ENCODE measurements at regions not wholly inside any gene's neighbourhood (a gene's known extent, or its start where the extent isn't known, plus 50 kb on each side); places are given as distances from the start of the nearest gene placed in this dataset.

DNA sequence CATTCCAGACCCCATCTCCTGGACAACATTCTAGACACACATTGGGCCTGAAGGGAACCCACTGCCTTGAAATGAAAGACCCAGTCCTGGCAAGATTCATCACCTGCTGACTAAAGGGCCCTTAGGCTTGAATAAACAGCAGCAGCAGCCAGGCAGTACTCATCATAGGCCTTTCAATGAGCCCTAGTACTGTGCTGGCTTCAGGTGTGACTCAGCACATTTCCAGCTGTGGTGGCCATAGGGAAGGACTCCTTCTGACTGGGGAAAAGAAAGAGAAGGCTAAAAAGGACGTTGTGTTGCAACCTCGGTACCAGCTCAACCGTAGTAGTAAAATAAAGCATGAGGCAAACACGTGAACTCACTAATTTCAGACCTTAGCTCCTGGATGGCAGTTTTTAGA, 344.0 kb downstream of the ACTRT1 start:
- no peak overlapping the region for H3K4me3 ChIP-seq (ENCODE audit: extremely low read depth in 1 of 4, insufficient read depth in 2 of 4, low read depth in 3 of 4, low read length in 4 of 4)
- no peak overlapping the region for H3K18ac ChIP-seq (ENCODE audit: extremely low read depth, low read length)
- H3K9ac ChIP-seq (replicated peaks in 1 of 4; ENCODE audit: extremely low read depth in 1 of 4, low read depth in 3 of 4, low read length in 3 of 4), result no peak overlapping the region
- H3K14ac ChIP-seq (ENCODE audit: insufficient read length), result no peak overlapping the region
- no peaks in the 10 kb centered on the region for H3K27me3 ChIP-seq (replicated peaks in 1 of 4; ENCODE audit: control insufficient read depth in 3 of 4, extremely low read depth in 1 of 4, insufficient read depth in 3 of 4, low read length in 3 of 4)
- WGBS, 2 experiments (ENCODE audit: extremely low coverage in 1 of 2, insufficient coverage in 1 of 2, insufficient read length in 1 of 2, insufficient replicate concordance in 2 of 2, low coverage in 1 of 2, low lambda C conversion rate in 2 of 2, missing lambda C conversion rate in 1 of 2), result 100% methylated on average over 2 of the region's 4 CpGs; no CpG with 5 or more reads in 1 of the 2 experiments
- no peak overlapping the region for H2AK5ac ChIP-seq (ENCODE audit: low read depth, low read length)
- no peaks in the 10 kb centered on the region for H3K4me1 ChIP-seq (replicated peaks in 1 of 4; ENCODE audit: control insufficient read depth in 3 of 4, insufficient read depth in 4 of 4, low read length in 3 of 4)
- H3K4ac ChIP-seq (replicated peaks; ENCODE audit: insufficient read length, low read depth, low read length), result no peak overlapping the region
- H3K79me2 ChIP-seq (ENCODE audit: control insufficient read depth in 1 of 2, insufficient read depth in 2 of 2, low read length in 2 of 2), result no peaks in the 10 kb centered on the region
- H4K20me1 ChIP-seq (replicated peaks in 1 of 2; ENCODE audit: control insufficient read depth in 1 of 2, insufficient read depth in 2 of 2, low read length in 2 of 2), result no peaks in the 10 kb centered on the region
- H2AFZ ChIP-seq (ENCODE audit: low read length), result no peak overlapping the region
- H3K36me3 ChIP-seq (ENCODE audit: control insufficient read depth in 2 of 4, insufficient read depth in 4 of 4, low read length in 3 of 4), result no peaks in the 10 kb centered on the region
- H2BK15ac ChIP-seq (ENCODE audit: low read length), result no peak overlapping the region
- H2BK5ac ChIP-seq (ENCODE audit: low read depth, low read length), result no peak overlapping the region
- no peak overlapping the region for H3K23ac ChIP-seq (ENCODE audit: insufficient read length)
- TF ChIP-seq, protein P1, sequence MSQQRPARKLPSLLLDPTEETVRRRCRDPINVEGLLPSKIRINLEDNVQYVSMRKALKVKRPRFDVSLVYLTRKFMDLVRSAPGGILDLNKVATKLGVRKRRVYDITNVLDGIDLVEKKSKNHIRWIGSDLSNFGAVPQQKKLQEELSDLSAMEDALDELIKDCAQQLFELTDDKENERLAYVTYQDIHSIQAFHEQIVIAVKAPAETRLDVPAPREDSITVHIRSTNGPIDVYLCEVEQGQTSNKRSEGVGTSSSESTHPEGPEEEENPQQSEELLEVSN (IDR thresholded peaks at IDR 0.05), result no peak
- TF ChIP-seq BACH1 (IDR thresholded peaks at IDR 0.05; ENCODE audit: low read length), result 0 out of 2 replicates have a peak, but pooled peaks have one; percentile 58
- FAIRE-seq (no peak), DNase-seq (ENCODE audit: low read depth in 1 of 2, low spot score in 2 of 2) (no peak)
- CTCF ChIA-PET (ENCODE audit: partially characterized antibody), result no interaction called here
- no peaks in the 10 kb centered on the region for H3K9me3 ChIP-seq (ENCODE audit: insufficient read depth in 2 of 2, low read depth in 1 of 2, low read length in 1 of 2)
- no peak overlapping the region for H3K4me2 ChIP-seq (ENCODE audit: insufficient read depth in 1 of 2, low read depth in 2 of 2, low read length in 2 of 2)
- H2BK12ac ChIP-seq (ENCODE audit: low read depth, low read length), result no peak overlapping the region
- no peak overlapping the region for H3K27ac ChIP-seq (ENCODE audit: low read depth, low read length)
- no peak overlapping the region for H2BK20ac ChIP-seq (ENCODE audit: low read length)
- H4K91ac ChIP-seq (replicated peaks; ENCODE audit: insufficient read length, low read length), result no peak overlapping the region
- H3K23me2 ChIP-seq (ENCODE audit: low read depth, low read length), result no peaks in the 10 kb centered on the region
- no peak overlapping the region for H4K8ac ChIP-seq (ENCODE audit: extremely low read depth, insufficient read depth, low read length)
- H3K56ac ChIP-seq (replicated peaks; ENCODE audit: insufficient read length, low read depth, low read length), result no peak overlapping the region
- H4K5ac ChIP-seq (ENCODE audit: insufficient read length, low read depth, low read length), result no peak overlapping the region
- no peak overlapping the region for H2BK120ac ChIP-seq (replicated peaks; ENCODE audit: low read depth, low read length)
- no peaks in the 10 kb centered on the region for H3K79me1 ChIP-seq (ENCODE audit: low read depth, low read length)
- POLR2A ChIA-PET (ENCODE audit: partially characterized antibody), result no interaction called here
